ENCODE measurements at regions not wholly inside any gene's neighbourhood (a gene's known extent, or its start where the extent isn't known, plus 50 kb on each side); places are given as distances from the start of the nearest gene placed in this dataset.

DNA sequence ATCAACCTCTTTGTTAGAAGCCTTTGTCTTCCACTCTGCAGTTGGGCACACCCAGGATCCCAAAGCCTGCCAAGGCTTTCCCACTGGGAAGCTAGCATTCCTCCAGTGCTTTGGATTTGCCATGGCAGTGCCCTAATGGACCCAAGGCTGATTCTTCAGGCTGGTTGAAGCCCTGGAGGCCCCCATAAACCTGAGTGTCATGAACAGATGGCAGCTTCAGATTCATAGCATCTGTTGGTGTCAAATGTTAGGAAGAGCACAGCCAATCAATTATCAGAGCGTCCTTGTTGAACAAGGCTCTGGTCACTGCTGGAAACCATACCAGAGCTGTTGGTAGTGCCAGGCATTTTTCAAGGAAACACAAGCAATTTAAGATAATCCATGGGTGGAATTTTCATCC is 241.1 kb upstream of the KLF4 start:
- no peak overlapping the region for H3K4me3 Mint-ChIP-seq
- ATAC-seq (no peak), DNase-seq (ENCODE audit: low spot score in 2 of 2) (no peak)
- no peaks in the 10 kb centered on the region for H3K36me3 Mint-ChIP-seq
- no peaks in the 10 kb centered on the region for H3K4me1 Mint-ChIP-seq
- H3K9me3 Mint-ChIP-seq = peaks cover 10% of the 10 kb centered on the region
- H3K27ac Mint-ChIP-seq = no peak overlapping the region

DNA sequence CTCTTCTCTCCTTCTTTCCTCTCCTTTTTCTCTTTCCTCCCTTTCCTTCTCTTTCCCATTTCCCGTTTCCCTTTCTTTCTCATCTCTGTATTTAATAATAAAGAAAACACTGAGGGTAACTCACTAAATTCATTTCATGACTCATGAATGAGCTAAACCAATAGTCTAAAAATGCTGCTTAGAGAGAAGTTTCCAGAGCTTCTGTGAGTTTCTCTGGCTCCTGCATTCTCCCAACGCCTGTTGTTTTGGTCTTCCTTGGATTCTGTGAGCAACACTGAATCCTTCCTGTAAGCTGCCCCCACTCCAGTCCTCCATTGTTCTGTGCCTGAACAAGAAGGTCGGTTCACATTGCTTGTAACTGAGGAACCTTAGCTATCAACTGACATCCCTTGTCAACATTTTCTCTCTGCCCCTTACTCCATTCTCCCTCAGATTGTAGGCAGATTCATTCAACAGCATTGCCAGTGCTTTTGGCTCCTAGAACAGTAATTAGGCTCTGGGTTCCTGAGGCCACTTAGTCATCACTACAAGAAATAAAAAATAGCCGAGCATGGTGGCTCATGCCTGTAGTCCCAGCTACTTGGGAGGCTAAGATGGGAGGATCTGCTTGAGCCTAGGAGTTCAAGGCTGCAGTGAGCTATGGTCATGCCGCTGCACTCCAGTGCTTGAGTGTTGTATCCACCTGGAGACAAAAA is 237.7 kb upstream of the KLF4 start:
- Mint-ChIP-seq H3K4me1 (no peaks in the 10 kb centered on the region), H3K9me3 (peaks cover 16% of the 10 kb centered on the region), H3K36me3 (no peaks in the 10 kb centered on the region), H3K27ac (no peak overlapping the region), H3K4me3 (no peak overlapping the region)
- ATAC-seq (no peak), DNase-seq (ENCODE audit: low spot score in 2 of 2) (no peak)

DNA sequence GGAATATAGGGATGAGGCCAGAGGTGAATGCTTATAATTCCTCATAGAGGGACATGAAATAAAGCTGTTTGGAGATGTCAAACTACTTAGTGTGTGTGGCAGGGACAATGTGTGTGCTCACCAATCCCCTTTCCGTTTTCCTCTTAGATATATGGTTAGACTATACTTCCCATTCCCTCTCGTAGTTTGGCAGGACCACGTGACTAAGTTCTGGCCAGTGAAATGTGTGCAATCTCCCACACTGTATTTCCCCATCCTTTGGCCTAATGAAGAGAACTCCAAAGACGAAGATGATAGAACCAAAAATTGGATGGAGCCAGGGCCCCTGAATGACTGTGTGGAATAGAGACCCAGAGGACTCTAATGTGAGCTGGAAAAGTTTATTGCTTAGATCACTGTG is 233.4 kb upstream of the KLF4 start:
- Mint-ChIP-seq H3K36me3 (no peaks in the 10 kb centered on the region), H3K4me1 (no peaks in the 10 kb centered on the region), H3K9me3 (peaks cover 15% of the 10 kb centered on the region), H3K27ac (no peak overlapping the region), H3K4me3 (no peak overlapping the region)
- DNase-seq (ENCODE audit: low spot score in 2 of 2) = no peak
- no peak for ATAC-seq

DNA sequence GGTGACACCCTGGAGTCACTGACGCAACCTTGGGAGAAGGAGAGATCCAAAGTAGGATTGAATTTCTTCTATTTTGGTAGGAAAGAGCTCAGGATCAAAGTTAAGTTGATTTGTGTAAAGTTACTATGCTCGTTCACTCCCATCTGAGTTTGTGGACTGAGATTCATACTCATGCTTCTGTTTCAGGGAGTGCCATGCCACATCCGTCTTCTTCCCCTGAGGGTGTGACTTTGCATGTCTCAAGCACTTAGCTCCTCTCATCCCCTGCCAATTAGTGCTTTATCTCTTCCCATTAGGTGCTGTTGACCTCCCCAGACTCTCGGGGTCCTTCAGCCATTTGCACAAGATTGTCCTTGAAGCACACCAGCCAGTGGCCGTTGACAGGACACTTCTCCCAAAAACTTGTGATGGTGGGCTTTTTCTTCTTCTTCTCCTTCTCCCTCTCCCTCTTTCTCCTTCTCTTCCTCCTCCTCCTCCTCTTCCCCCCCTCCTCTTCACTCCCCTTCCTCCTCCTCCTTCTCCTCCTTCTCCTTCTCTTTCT is 232.2 kb upstream of the KLF4 start:
- H3K9me3 Mint-ChIP-seq = peaks cover 8% of the 10 kb centered on the region
- ATAC-seq = no peak
- no peaks in the 10 kb centered on the region for H3K4me1 Mint-ChIP-seq
- H3K4me3 Mint-ChIP-seq = no peak overlapping the region
- no peaks in the 10 kb centered on the region for H3K36me3 Mint-ChIP-seq
- H3K27ac Mint-ChIP-seq = no peak overlapping the region
- no peak for DNase-seq (ENCODE audit: low spot score in 2 of 2)

DNA sequence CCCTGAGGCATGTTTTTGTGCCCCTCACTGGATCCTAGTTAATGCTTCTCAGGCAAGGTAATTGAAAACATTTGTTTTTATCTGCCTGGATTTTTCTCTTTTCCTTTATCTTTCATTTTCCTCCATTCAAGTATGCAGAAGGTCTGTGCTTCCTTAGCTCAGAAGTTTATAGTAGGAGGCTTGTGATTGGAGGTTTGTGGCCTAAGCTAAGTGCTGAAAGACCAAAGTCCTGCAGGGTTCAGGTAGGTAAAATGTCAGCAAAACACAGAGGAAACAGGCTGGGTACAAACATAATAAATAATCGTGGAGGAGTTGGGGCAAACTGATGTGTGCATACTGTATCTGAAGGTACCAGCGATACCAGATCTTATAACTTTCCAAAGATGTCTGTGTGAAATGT is 230.9 kb upstream of the KLF4 start:
- Mint-ChIP-seq H3K4me1 (no peaks in the 10 kb centered on the region), H3K9me3 (peaks cover 8% of the 10 kb centered on the region), H3K27ac (no peak overlapping the region), H3K4me3 (no peak overlapping the region), H3K36me3 (no peaks in the 10 kb centered on the region)
- ATAC-seq (no peak), DNase-seq (ENCODE audit: low spot score in 2 of 2) (no peak)

DNA sequence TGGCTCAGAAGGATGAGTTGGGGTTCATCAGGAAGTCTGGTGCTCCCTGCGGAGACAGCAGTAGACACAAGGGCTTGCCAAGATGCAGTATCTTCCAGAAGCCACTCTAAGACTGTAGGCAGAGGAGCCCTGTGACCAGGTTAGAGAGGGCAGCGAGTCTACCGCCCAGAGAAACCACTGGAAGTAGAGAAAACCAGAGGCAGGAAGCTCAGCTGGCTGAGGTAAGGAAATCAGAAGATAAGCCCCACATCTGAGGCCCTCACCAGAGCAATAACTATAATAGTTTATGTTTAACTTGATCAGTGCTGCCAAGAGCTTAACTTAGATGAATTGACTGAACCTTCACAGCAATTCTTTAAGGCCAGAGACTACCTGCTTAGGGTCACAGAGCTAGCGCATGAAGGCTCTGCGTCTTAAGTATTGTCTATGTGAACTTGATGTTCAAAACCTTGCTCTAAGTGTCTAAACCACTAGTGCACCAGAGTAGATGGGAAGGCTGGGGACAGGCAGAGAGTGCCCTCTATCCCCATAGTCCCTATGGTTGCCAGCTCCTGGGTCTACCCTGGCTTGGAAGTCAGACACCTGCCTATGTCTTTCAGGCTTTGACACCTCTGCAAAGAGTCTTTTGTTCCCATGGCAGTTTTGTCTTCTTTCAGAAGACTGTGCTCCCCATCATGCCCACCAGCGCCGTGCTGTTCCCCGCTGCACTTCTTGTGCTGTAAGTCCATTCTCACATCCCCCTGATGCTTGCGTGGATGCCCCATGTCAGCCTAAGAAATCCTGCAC is 228.2 kb upstream of the KLF4 start:
- no peak for ATAC-seq
- Mint-ChIP-seq H3K4me1 (no peaks in the 10 kb centered on the region), H3K27ac (no peak overlapping the region), H3K4me3 (no peak overlapping the region), H3K36me3 (no peaks in the 10 kb centered on the region), H3K9me3 (peaks cover 9% of the 10 kb centered on the region)
- DNase-seq (ENCODE audit: low spot score in 2 of 2) = no peak

DNA sequence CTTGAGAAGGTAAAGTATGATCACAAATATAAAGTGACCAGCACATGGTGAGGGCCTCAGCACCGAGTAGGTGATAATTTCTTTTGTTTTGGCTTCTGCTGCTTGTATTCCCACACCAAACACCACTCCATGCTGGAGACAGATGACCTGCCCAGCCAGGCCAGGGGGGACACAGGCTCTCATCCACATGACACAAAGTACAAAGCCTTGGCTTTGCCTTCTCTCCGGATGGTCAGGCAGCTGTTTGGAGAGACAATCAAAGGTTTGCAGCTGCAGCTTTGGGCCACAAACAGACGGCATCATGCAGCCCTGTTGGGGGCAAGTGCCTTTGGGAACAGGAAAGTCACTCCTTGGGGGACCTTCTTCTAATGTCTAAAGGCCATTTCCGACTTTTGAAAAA is 226.2 kb upstream of the KLF4 start:
- ATAC-seq (no peak), DNase-seq (ENCODE audit: low spot score in 2 of 2) (no peak)
- Mint-ChIP-seq H3K36me3 (no peaks in the 10 kb centered on the region), H3K4me1 (no peaks in the 10 kb centered on the region), H3K27ac (no peak overlapping the region), H3K9me3 (peaks cover 4% of the 10 kb centered on the region), H3K4me3 (no peak overlapping the region)

DNA sequence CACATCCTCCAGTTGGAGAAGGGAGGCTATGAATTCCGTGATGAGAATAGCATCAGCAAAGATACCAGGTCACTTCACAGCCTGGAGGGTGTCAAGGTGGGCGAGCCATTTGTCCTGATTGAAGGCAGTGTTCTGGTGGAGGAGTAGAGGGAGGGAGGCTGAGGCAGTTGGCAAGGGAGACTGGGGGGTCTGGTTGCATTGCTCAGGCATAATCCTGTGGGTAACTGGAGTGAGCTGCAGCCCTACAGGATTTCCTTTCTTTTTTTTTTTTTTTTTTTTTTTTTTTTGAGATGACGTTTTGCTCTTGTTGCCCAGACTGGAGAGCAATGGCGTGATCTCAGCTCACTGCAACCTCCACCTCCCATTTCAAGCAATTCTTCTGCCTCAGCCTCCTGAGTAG is 223.9 kb upstream of the KLF4 start:
- DNase-seq (ENCODE audit: low spot score in 2 of 2) = no peak
- H3K4me3 Mint-ChIP-seq = no peak overlapping the region
- H3K27ac Mint-ChIP-seq = no peak overlapping the region
- H3K36me3 Mint-ChIP-seq = no peaks in the 10 kb centered on the region
- H3K4me1 Mint-ChIP-seq = no peaks in the 10 kb centered on the region
- peaks cover 4% of the 10 kb centered on the region for H3K9me3 Mint-ChIP-seq
- ATAC-seq = no peak

DNA sequence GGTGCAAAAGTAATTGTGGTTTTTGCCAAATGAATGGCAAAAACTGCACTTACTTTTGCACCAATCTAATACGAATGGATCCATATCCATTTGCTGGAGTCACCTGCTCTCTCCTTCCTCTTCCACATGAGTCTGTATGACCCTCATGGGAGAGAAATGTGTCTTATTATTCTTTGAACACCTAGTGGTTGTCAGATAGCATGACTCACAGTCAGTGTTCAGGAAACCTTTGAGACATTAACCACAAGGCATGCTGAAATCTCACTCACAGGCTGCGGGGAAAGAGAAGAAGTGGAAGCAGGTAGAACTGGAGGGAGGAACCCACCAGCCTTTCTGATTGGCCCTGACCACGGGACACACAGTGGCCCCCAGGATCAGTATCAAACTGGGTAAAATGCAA is 222.8 kb upstream of the KLF4 start:
- no peaks in the 10 kb centered on the region for H3K36me3 Mint-ChIP-seq
- no peak overlapping the region for H3K27ac Mint-ChIP-seq
- peaks cover 4% of the 10 kb centered on the region for H3K9me3 Mint-ChIP-seq
- ATAC-seq (no peak), DNase-seq (ENCODE audit: low spot score in 2 of 2) (no peak)
- H3K4me1 Mint-ChIP-seq = no peaks in the 10 kb centered on the region
- no peak overlapping the region for H3K4me3 Mint-ChIP-seq

DNA sequence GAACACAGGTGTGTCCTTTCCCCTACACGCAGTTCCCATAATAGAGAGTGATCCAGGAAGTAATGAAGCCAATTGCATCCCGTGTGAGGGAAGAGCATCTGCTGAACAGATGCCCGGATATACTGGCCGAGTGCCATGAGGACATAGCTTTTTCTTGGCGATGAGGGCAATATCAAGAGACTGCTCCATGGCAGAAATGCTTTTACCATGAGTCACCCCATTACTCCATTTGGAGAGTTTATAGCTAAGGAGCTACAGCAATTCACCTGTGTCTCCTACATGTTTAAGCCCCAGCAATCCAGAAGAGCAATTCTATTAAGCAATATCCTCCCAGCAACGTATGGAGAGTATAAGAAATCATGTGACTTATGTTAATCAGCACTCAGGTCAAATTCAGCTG is 222.0 kb upstream of the KLF4 start:
- no peak overlapping the region for H3K27ac Mint-ChIP-seq
- H3K4me3 Mint-ChIP-seq = no peak overlapping the region
- ATAC-seq (no peak), DNase-seq (ENCODE audit: low spot score in 2 of 2) (no peak)
- peaks cover 4% of the 10 kb centered on the region for H3K9me3 Mint-ChIP-seq
- H3K4me1 Mint-ChIP-seq = no peaks in the 10 kb centered on the region
- no peaks in the 10 kb centered on the region for H3K36me3 Mint-ChIP-seq

DNA sequence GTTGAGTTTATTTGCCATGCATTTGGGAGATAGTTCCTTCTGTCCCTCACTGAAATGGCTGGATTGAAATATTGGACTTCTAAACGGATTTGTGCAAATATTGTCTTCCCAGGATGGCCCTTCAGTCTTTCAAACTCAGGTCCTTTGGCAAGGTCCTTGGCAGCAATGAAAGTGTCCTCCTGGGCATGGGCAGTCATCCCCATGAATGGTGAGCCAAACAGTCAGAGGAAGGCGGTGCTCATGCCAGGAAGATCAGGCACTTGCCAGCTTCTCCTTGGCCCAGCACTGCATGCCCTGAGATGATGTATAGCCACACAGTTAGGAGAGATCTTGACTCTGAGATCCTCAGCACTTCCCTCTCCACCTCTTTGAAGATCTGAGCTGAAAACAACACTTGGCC is 221.4 kb upstream of the KLF4 start:
- DNase-seq (ENCODE audit: low spot score in 2 of 2) (no peak), ATAC-seq (no peak)
- Mint-ChIP-seq H3K4me1 (no peaks in the 10 kb centered on the region), H3K27ac (no peak overlapping the region), H3K9me3 (peaks cover 4% of the 10 kb centered on the region), H3K36me3 (no peaks in the 10 kb centered on the region), H3K4me3 (no peak overlapping the region)

DNA sequence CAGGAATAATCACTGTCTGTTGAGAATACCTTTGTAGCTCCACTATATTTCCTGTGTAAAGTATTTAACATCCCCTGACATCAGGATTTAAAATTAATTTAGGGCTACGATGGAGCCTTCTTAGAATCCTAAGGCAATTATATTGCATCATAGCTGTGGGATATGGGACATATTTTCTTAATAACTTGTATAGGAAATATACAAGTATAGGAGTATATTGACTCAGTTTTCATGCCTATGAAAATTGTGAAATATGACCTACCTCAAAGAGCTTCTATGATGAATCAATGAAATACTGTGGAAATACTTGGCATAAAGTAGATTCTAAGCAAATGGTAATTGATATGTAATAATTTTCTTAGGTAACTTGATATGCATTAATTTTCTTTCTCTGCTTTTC is 221.0 kb upstream of the KLF4 start:
- H3K4me1 Mint-ChIP-seq = no peaks in the 10 kb centered on the region
- H3K4me3 Mint-ChIP-seq = no peak overlapping the region
- H3K36me3 Mint-ChIP-seq = no peaks in the 10 kb centered on the region
- DNase-seq (ENCODE audit: low spot score in 2 of 2) = no peak
- H3K27ac Mint-ChIP-seq = no peak overlapping the region
- peaks cover 4% of the 10 kb centered on the region for H3K9me3 Mint-ChIP-seq
- ATAC-seq = no peak

DNA sequence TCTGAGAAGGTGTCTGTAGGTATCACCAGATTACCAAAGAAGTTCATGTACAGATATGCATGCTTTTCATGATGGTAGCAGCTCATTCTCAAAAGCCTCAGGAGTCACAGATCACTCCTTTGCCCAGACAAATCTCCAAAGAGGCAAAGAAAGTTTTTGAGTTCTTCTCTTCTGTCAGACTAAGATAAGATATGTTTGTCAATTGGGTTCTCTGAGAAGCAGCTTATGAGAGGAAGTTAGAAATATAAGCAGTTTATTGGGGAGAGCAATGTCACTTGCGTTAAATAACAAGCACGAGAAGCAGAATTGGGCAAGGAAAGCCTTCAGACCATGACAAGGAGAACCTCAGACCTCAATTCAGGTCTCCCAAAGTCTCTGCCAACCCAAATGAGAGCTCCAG is 219.2 kb upstream of the KLF4 start:
- DNase-seq (ENCODE audit: low spot score in 2 of 2) (no peak), ATAC-seq (no peak)
- Mint-ChIP-seq H3K36me3 (no peaks in the 10 kb centered on the region), H3K4me3 (no peak overlapping the region), H3K27ac (no peak overlapping the region), H3K9me3 (peaks cover 4% of the 10 kb centered on the region), H3K4me1 (no peaks in the 10 kb centered on the region)

DNA sequence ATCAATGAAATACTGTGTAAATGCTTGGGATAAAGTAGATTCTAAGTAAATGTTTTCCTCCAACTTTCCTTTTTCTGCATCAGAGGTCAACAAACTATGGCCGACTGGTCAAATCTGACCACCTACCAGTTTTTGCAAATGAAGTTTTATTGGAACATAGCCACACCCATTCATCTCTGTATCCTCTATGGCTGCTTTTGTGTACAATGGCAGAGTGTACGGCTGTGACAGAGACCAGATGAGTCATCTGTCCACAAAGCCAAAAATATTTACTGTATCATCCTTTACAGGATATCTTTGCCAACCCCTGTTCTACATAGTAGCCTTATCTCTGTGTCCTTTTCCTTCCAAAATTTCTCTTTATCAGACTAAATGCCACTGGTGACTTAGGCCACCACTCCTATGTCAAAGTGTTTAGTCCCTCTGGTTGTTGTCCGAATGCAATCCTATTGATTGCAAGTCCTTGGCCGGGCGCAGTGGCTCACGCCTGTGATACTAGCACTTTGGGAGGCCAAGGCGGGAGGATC is 218.4 kb upstream of the KLF4 start:
- DNase-seq (ENCODE audit: low spot score in 2 of 2) = no peak
- H3K36me3 Mint-ChIP-seq = no peaks in the 10 kb centered on the region

DNA sequence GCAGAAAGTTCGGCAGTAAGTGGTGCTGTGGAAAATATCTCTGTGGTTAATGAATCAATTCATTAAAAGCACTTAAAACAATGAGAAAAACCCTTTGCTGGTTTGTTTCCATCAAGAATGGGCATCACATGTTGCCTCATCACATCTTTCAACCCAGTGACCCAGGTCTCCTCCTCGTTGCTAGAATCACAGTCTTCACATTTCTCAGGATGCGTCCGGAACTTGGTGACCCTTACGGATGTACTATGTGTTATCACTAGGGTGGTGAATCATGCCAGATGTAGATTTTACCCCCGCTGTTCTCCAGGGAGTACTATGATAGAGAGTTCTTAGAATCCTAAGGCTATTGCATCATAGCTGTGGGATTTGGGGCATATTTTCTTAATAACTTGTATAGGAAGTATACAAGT is 217.9 kb upstream of the KLF4 start:
- DNase-seq (ENCODE audit: low spot score in 2 of 2) (no peak), ATAC-seq (no peak)
- Mint-ChIP-seq H3K4me1 (no peaks in the 10 kb centered on the region), H3K27ac (no peak overlapping the region), H3K4me3 (no peak overlapping the region), H3K36me3 (no peaks in the 10 kb centered on the region), H3K9me3 (no peaks in the 10 kb centered on the region)

More for the DNA sequence above, 218.4 kb upstream of the KLF4 start:
- Mint-ChIP-seq H3K4me3 (no peak overlapping the region), H3K27ac (no peak overlapping the region), H3K4me1 (no peaks in the 10 kb centered on the region), H3K9me3 (no peaks in the 10 kb centered on the region)
- ATAC-seq = no peak

Measured in stimulated activated effector memory CD8-positive, alpha-beta T cell treated with anti-CD3 and anti-CD28 coated beads, Interleukin-12 subunit alpha, Interleukin-12 subunit beta, amount 100 ng/mL, for 72 hours (primary cell).